ENCODE measurements at regions not wholly inside any gene's neighbourhood (a gene's known extent, or its start where the extent isn't known, plus 50 kb on each side); places are given as distances from the start of the nearest gene placed in this dataset.

GRCh38 chr2:234306426-234307173 lies 190.3 kb downstream of the ARL4C start:
- Histone ChIP-seq H3K27ac (replicated peaks) (no peak overlapping the region), H3K36me3 (no peaks in the 10 kb centered on the region), H3K9me3 (replicated peaks) (no peaks in the 10 kb centered on the region), H3K4me1 (no peaks in the 10 kb centered on the region), H3K4me3 (no peak overlapping the region), H3K27me3 (ENCODE audit: low read depth) (peaks cover 24% of the 10 kb centered on the region)
- no peak for DNase-seq
- no peak for TF ChIP-seq CTCF (IDR thresholded peaks at IDR 0.05; ENCODE audit: borderline replicate concordance)
- intact Hi-C loops (cut with micrococcal nuclease) = no loop called here

DNA sequence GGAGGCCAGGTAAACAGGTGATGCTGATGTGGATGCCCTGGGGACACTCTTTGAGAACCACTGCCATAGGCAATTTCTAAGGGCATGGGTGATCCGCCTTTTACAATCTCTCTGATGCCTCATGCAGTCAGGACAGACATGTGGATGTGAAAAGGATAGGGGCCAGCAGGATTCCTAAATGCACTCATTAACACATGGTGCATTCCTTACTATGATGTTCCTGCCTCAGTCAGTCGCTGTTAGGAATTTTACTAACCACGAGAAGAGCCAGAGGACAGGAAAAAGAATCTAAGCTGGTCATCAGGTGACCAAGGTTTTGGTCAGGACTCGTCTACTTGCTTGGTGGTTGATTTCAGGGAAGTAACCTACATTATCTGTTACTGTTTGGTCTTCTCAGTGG lies 191.0 kb downstream of the ARL4C start:
- H3K9me3 ChIP-seq (replicated peaks) = no peaks in the 10 kb centered on the region
- DNase-seq = no peak
- H3K36me3 ChIP-seq = no peaks in the 10 kb centered on the region
- no peak overlapping the region for H3K27ac ChIP-seq (replicated peaks)
- no peak for TF ChIP-seq CTCF (IDR thresholded peaks at IDR 0.05; ENCODE audit: borderline replicate concordance)
- no peak overlapping the region for H3K4me3 ChIP-seq
- H3K27me3 ChIP-seq (ENCODE audit: low read depth) = peaks cover 30% of the 10 kb centered on the region
- no peaks in the 10 kb centered on the region for H3K4me1 ChIP-seq
- intact Hi-C loops (cut with micrococcal nuclease) = no loop called here

- H3K36me3 ChIP-seq = no peaks in the 10 kb centered on the region
- no peak for DNase-seq
- peaks cover 30% of the 10 kb centered on the region for H3K27me3 ChIP-seq (ENCODE audit: low read depth)
- no peak overlapping the region for H3K4me3 ChIP-seq
- H3K4me1 ChIP-seq = no peaks in the 10 kb centered on the region
- TF ChIP-seq CTCF (IDR thresholded peaks at IDR 0.05; ENCODE audit: borderline replicate concordance) = no peak
- H3K27ac ChIP-seq (replicated peaks) = no peak overlapping the region
- intact Hi-C loops (cut with micrococcal nuclease) = no loop called here
- H3K9me3 ChIP-seq (replicated peaks) = no peaks in the 10 kb centered on the region
These were observed 191.9 kb downstream of the ARL4C start for GRCh38 chr2:234304950-234305349.

- no peak for DNase-seq
- peaks cover 42% of the 10 kb centered on the region for H3K27me3 ChIP-seq (ENCODE audit: low read depth)
- no peak for TF ChIP-seq CTCF (IDR thresholded peaks at IDR 0.05; ENCODE audit: borderline replicate concordance)
- H3K36me3 ChIP-seq = no peaks in the 10 kb centered on the region
- H3K27ac ChIP-seq (replicated peaks) = no peak overlapping the region
- H3K4me1 ChIP-seq = no peaks in the 10 kb centered on the region
- H3K9me3 ChIP-seq (replicated peaks) = no peaks in the 10 kb centered on the region
- H3K4me3 ChIP-seq = no peak overlapping the region
- intact Hi-C loops (cut with micrococcal nuclease) = no loop called here
These were observed 194.3 kb downstream of the ARL4C start for GRCh38 chr2:234302664-234302991.

DNA sequence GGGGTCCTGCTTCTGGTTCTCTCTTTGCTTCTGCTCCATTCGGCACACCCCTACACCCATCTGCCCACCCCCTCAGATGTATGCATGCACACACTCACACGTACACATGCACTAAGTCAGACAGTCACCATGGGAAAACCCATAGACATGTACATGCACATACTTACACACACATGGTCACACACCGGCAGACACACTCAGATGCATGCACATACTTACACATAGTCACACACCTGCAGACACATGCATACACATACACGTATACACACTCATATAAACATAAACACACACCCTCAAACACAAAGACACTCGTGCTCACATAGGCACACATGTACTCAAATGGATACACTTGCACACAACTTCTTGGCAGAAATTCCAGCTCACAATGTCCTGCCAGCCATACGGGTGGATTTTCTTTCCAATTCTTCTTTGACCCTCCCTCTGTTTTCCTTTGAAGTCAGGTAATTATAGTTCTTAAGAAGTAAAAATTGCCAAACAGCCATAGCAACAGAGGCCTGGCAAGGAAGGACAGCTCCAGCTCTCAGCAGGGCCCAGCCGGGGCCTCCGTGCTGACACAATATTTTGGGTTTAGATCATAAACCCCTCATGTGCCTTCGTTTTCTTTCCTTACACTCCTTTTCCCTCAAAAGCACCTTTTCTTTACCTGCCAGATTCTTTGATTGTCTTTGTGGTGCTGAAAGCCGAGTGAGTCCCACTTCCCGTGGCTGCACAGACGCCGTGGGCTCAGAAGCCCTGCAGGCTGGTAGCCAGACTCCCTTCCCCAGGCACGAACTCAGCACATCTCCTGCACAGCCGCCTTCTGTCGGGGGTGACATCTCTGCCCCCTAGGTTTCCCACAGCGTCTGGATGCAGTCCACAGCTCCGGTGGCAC lies 195.7 kb downstream of the ARL4C start:
- H3K4me1 ChIP-seq = no peaks in the 10 kb centered on the region
- no peak overlapping the region for H3K27ac ChIP-seq (replicated peaks)
- intact Hi-C loops (cut with micrococcal nuclease) = no loop called here
- no peaks in the 10 kb centered on the region for H3K9me3 ChIP-seq (replicated peaks)
- no peaks in the 10 kb centered on the region for H3K36me3 ChIP-seq
- H3K4me3 ChIP-seq = no peak overlapping the region
- no peak for DNase-seq
- H3K27me3 ChIP-seq (ENCODE audit: low read depth) = peaks cover 42% of the 10 kb centered on the region
- no peak for TF ChIP-seq CTCF (IDR thresholded peaks at IDR 0.05; ENCODE audit: borderline replicate concordance)
